Common myeloid progenitor, CD34-positive (primary cell): ENCODE measurements at regions not wholly inside any gene's neighbourhood (a gene's known extent, or its start where the extent isn't known, plus 50 kb on each side); places are given as distances from the start of the nearest gene placed in this dataset.

ENCODE experiments used
- CTCF ChIA-PET: fragments of 350-600 bp; sonication (Branson Sonifier 250); formaldehyde crosslinking; loops from one replicate; lab custom pipeline; 2021; ENCODE audit warnings: antibody characterized with exemption; lab: Charles Lee
- POLR2A ChIA-PET: fragments of 350-600 bp; sonication (Branson Sonifier 250); formaldehyde crosslinking; loops from one replicate; lab custom pipeline; 2021; ENCODE audit warnings: antibody characterized with exemption; lab: Charles Lee
- DNase-seq, 3 donors: peaks; one replicate each; pipeline versions ENCODE4 v3.0.0 to v3.0.0-alpha.2; 2013
- H3K27ac ChIP-seq, 2 experiments: 1 replicate in 1 of 2; 2 replicates in 1 of 2; pipeline ENCODE4 v1.7.0; 2013; ENCODE audit warnings: inconsistent platforms in 2 of 2, low read length in 2 of 2, mild to moderate bottlenecking in 2 of 2, low read depth in 1 of 2, moderate library complexity in 1 of 2; ENCODE audit not compliant: severe bottlenecking in 2 of 2, insufficient read depth in 1 of 2, poor library complexity in 1 of 2
- H3K27me3 ChIP-seq, 5 experiments: replicated peaks in 2 of 5; 1 replicate in 3 of 5; 2 replicates in 2 of 5; pipeline versions ENCODE4 v1.6.1 to v1.7.0; 2013; ENCODE audit warnings: low read length in 4 of 5, mild to moderate bottlenecking in 2 of 5, moderate library complexity in 2 of 5, inconsistent platforms in 1 of 5; ENCODE audit not compliant: insufficient read depth in 5 of 5, control insufficient read depth in 4 of 5
- H3K36me3 ChIP-seq, 4 experiments: 1 replicate in 2 of 4; 2 replicates in 2 of 4; pipeline versions ENCODE4 v1.6.1 to v1.7.0; 2013; ENCODE audit warnings: low read length in 3 of 4, control low read depth in 1 of 4, mild to moderate bottlenecking in 1 of 4; ENCODE audit not compliant: control insufficient read depth in 4 of 4, insufficient read depth in 4 of 4
- H3K4me1 ChIP-seq, 4 experiments: 1 replicate in 3 of 4; 2 replicates in 1 of 4; pipeline versions ENCODE4 v1.6.1 to v1.7.1; 2013; ENCODE audit warnings: low read length in 3 of 4, mild to moderate bottlenecking in 3 of 4, control low read depth in 1 of 4, inconsistent platforms in 1 of 4, moderate library complexity in 1 of 4; ENCODE audit not compliant: control insufficient read depth in 4 of 4, insufficient read depth in 4 of 4; ENCODE audit errors: control extremely low read depth in 1 of 4
- H3K4me3 ChIP-seq, 7 experiments: 1 replicate in 4 of 7; 2 replicates in 3 of 7; pipeline versions ENCODE4 v1.5.1 to v1.7.0; 2013; ENCODE audit warnings: mild to moderate bottlenecking in 7 of 7, low read length in 6 of 7, moderate library complexity in 6 of 7, inconsistent platforms in 2 of 7, low read depth in 2 of 7, control low read depth in 1 of 7; ENCODE audit not compliant: insufficient read depth in 4 of 7, control insufficient read depth in 1 of 7; ENCODE audit errors: extremely low read depth in 1 of 7
- H3K9me3 ChIP-seq, 5 experiments: 1 replicate in 4 of 5; 2 replicates in 1 of 5; pipeline versions ENCODE4 v1.6.1 to v1.7.1; 2013; ENCODE audit warnings: low read length in 4 of 5, mild to moderate bottlenecking in 2 of 5, inconsistent platforms in 1 of 5, low read depth in 1 of 5, moderate library complexity in 1 of 5; ENCODE audit not compliant: control insufficient read depth in 4 of 5, insufficient read depth in 2 of 5; ENCODE audit errors: control extremely low read depth in 1 of 5
- WGBS: methylation state at CpG from one replicate; pipeline ENCODE4 v1.1.5; 2013; ENCODE audit not compliant: insufficient coverage; 5-methylcytosine and 5-hydroxymethylcytosine counted together

- no peaks in the 10 kb centered on the region for H3K4me1 ChIP-seq
- CTCF ChIA-PET, result no interaction called here
- H3K9me3 ChIP-seq, result no peaks in the 10 kb centered on the region
- no peak for DNase-seq
- H3K27ac ChIP-seq, result no peak overlapping the region
- H3K4me3 ChIP-seq, result no peak overlapping the region
- no peaks in the 10 kb centered on the region for H3K27me3 ChIP-seq
- POLR2A ChIA-PET, result no interaction called here
- no peaks in the 10 kb centered on the region for H3K36me3 ChIP-seq
- 40% methylated on average over 1 of the region's 1 CpG for WGBS
Observed at GRCh38 chr4:36677874-36678273, 396.5 kb downstream of the DTHD1 start.

GRCh38 chr4:36687681-36688080 is 406.3 kb downstream of the DTHD1 start:
- CTCF ChIA-PET, result no interaction called here
- no peaks in the 10 kb centered on the region for H3K4me1 ChIP-seq
- no peak for DNase-seq
- POLR2A ChIA-PET, result no interaction called here
- no peaks in the 10 kb centered on the region for H3K27me3 ChIP-seq
- no peaks in the 10 kb centered on the region for H3K36me3 ChIP-seq
- peaks cover 0 to 2% (median 0%) of the 10 kb centered on the region in 5 experiments for H3K9me3 ChIP-seq
- H3K27ac ChIP-seq, result no peak overlapping the region
- H3K4me3 ChIP-seq, result no peak overlapping the region
- no CpG with 5 or more reads among the region's 1 CpG for WGBS

GRCh38 chr4:36692586-36692985 is 411.2 kb downstream of the DTHD1 start:
- Histone ChIP-seq H3K4me1 (no peaks in the 10 kb centered on the region), H3K4me3 (no peak overlapping the region), H3K9me3 (no peaks in the 10 kb centered on the region), H3K27me3 (no peaks in the 10 kb centered on the region), H3K27ac (no peak overlapping the region), H3K36me3 (no peaks in the 10 kb centered on the region)
- ChIA-PET CTCF (no interaction called here), POLR2A (no interaction called here)
- WGBS, result 100% methylated on average over 1 of the region's 4 CpGs
- no peak for DNase-seq

GRCh38 chr4:36702245-36702644 is 420.8 kb downstream of the DTHD1 start:
- no peaks in the 10 kb centered on the region for H3K36me3 ChIP-seq
- H3K9me3 ChIP-seq, result peaks cover 0 to 4% (median 0%) of the 10 kb centered on the region in 5 experiments
- 83% methylated on average over 1 of the region's 1 CpG for WGBS
- no peaks in the 10 kb centered on the region for H3K4me1 ChIP-seq
- no peak for DNase-seq
- no peaks in the 10 kb centered on the region for H3K27me3 ChIP-seq
- CTCF ChIA-PET, result no interaction called here
- POLR2A ChIA-PET, result no interaction called here
- H3K27ac ChIP-seq, result no peak overlapping the region
- H3K4me3 ChIP-seq, result no peak overlapping the region

GRCh38 chr4:36704289-36704688 is 422.9 kb downstream of the DTHD1 start:
- ChIA-PET POLR2A (no interaction called here), CTCF (no interaction called here)

GRCh38 chr4:36709991-36710390 is 428.6 kb downstream of the DTHD1 start:
- DNase-seq, result no peak
- no peaks in the 10 kb centered on the region for H3K36me3 ChIP-seq
- POLR2A ChIA-PET, result no interaction called here
- no peaks in the 10 kb centered on the region for H3K4me1 ChIP-seq
- H3K9me3 ChIP-seq, result no peaks in the 10 kb centered on the region
- 86% methylated on average over 4 of the region's 4 CpGs for WGBS
- H3K27ac ChIP-seq, result no peak overlapping the region
- CTCF ChIA-PET, result no interaction called here
- H3K4me3 ChIP-seq, result no peak overlapping the region
- H3K27me3 ChIP-seq, result no peaks in the 10 kb centered on the region

More at GRCh38 chr4:36704289-36704688, 422.9 kb downstream of the DTHD1 start:
- Histone ChIP-seq H3K4me1 (no peaks in the 10 kb centered on the region), H3K9me3 (peaks cover 0 to 4% (median 0%) of the 10 kb centered on the region in 5 experiments), H3K27ac (no peak overlapping the region), H3K4me3 (no peak overlapping the region), H3K36me3 (no peaks in the 10 kb centered on the region), H3K27me3 (no peaks in the 10 kb centered on the region)
- no peak for DNase-seq

- Histone ChIP-seq H3K27ac (no peak overlapping the region), H3K9me3 (no peaks in the 10 kb centered on the region), H3K27me3 (no peaks in the 10 kb centered on the region), H3K4me3 (no peak overlapping the region), H3K36me3 (no peaks in the 10 kb centered on the region), H3K4me1 (no peaks in the 10 kb centered on the region)
- CTCF ChIA-PET, result no interaction called here
- POLR2A ChIA-PET, result no interaction called here
- no peak for DNase-seq
Observed at GRCh38 chr4:36712013-36712412, 430.6 kb downstream of the DTHD1 start.
